Mucosa of descending colon (tissue), 3 donors: ENCODE measurements at regions not wholly inside any gene's neighbourhood (a gene's known extent, or its start where the extent isn't known, plus 50 kb on each side); places are given as distances from the start of the nearest gene placed in this dataset.

Experiments
- ATAC-seq: fragments of 200-7000 bp; cut with Tn5 transposase; one replicate; pipeline ENCODE4 v1.9.1; 2020; ENCODE audit warnings: mild to moderate bottlenecking, moderate library complexity
- DNase-seq, 3 donors: peaks; one replicate each; pipeline ENCODE4 v3.0.0-alpha.2; 2020
- H3K36me3 ChIP-seq: fragments of 200-600 bp; one replicate; pipeline ENCODE4 v1.8.0; 2021; ENCODE audit warnings: low read depth, mild to moderate bottlenecking
- H3K4me1 ChIP-seq: fragments of 200-600 bp; one replicate; pipeline ENCODE4 v1.8.0; 2021; ENCODE audit warnings: low read depth, mild to moderate bottlenecking
- H3K4me3 ChIP-seq: fragments of 200-600 bp; one replicate; pipeline ENCODE4 v1.8.0; 2021; ENCODE audit warnings: mild to moderate bottlenecking
- H3K9me3 ChIP-seq: fragments of 200-600 bp; one replicate; pipeline ENCODE4 v1.8.0; 2021; ENCODE audit warnings: mild to moderate bottlenecking
- CTCF ChIP-seq: fragments of 200-600 bp; IDR thresholded peaks from one replicate; pipeline ENCODE4 v1.8.0; 2022; ENCODE audit warnings: antibody characterized with exemption, mild to moderate bottlenecking
- intact Hi-C, 2 donors: fragments of 100-400 bp; cut with DNase I in 1 of 2; cut with micrococcal nuclease in 1 of 2; formaldehyde crosslinking; loops; one replicate each; pipeline versions ENCODE4 v1.11.0 to v1.11.1; 2022; cut with DNase I, micrococcal nuclease
- donor health status: DM: no; HTN: no; CAD: no; lungs with moderate emphysema.
- donor health status: DM: no; HTN: no; CAD: no.
- donor health status: DM: no; HTN: yes; CAD: no.

DNA sequence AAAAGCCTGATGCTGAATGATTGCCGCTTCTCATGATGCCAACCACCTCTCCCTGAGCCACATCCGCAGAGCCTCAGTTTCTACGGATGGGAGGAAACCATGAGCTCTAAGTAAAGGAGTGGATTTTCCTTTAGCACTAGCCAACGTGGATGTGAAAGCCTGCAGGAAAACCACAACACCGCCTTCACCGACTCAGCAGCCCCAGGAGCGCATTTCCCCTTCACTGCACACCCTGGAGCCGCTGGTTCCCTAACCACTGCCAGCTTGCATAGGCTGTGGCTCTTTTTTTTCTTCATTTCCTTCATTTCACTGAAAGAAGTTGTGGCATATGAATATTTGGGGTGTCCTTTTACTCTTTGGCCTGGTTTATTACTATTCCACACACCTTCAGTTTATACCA lies 50.5 kb upstream of the SSTR4 start:
- Histone ChIP-seq H3K4me3 (no peak overlapping the region), H3K4me1 (no peaks in the 10 kb centered on the region), H3K36me3 (no peaks in the 10 kb centered on the region), H3K9me3 (no peaks in the 10 kb centered on the region)
- no peak for ATAC-seq
- intact Hi-C loops, result no loop called here
- peak in 1 of 3 donors; percentile 12 for DNase-seq
- TF ChIP-seq CTCF, result no peak

GRCh38 chr20:22985239-22985778 lies 49.8 kb upstream of the SSTR4 start:
- TF ChIP-seq CTCF, result no peak
- ATAC-seq, result no peak
- DNase-seq, result no peak
- no peaks in the 10 kb centered on the region for H3K36me3 ChIP-seq
- no peak overlapping the region for H3K4me3 ChIP-seq
- H3K9me3 ChIP-seq, result no peaks in the 10 kb centered on the region
- intact Hi-C loops, result no loop called here
- H3K4me1 ChIP-seq, result no peaks in the 10 kb centered on the region
